ENCODE measurements at regions not wholly inside any gene's neighbourhood (a gene's known extent, or its start where the extent isn't known, plus 50 kb on each side); places are given as distances from the start of the nearest gene placed in this dataset.

GRCh38 chr2:180190851-180191250 lies 183.8 kb upstream of the CWC22 start:
- DNase-seq: no peak

- no peak for DNase-seq
Measured at GRCh38 chr2:180187611-180188010, 180.5 kb upstream of the CWC22 start.

GRCh38 chr2:180184506-180184905 lies 177.4 kb upstream of the CWC22 start:
- DNase-seq: no peak

GRCh38 chr2:180180511-180180910 lies 173.4 kb upstream of the CWC22 start:
- DNase-seq: no peak

- no peak for DNase-seq
Measured at GRCh38 chr2:180177534-180177933, 170.4 kb upstream of the CWC22 start.

GRCh38 chr2:180175736-180176135 lies 168.6 kb upstream of the CWC22 start:
- DNase-seq: no peak

- DNase-seq: no peak
Measured at GRCh38 chr2:180174580-180174979, 167.5 kb upstream of the CWC22 start.

GRCh38 chr2:180169474-180169873 lies 162.4 kb upstream of the CWC22 start:
- no peak for DNase-seq

GRCh38 chr2:180161415-180161814 lies 154.3 kb upstream of the CWC22 start:
- no peak for DNase-seq

- no peak for DNase-seq
Measured at GRCh38 chr2:180159921-180160320, 152.8 kb upstream of the CWC22 start.

GRCh38 chr2:180158961-180159360 lies 151.9 kb upstream of the CWC22 start:
- DNase-seq: no peak

GRCh38 chr2:180156651-180157050 lies 149.6 kb upstream of the CWC22 start:
- no peak for DNase-seq

- no peak for DNase-seq
Measured at GRCh38 chr2:180150606-180151005, 143.5 kb upstream of the CWC22 start.

- DNase-seq: no peak
Measured at GRCh38 chr2:180146541-180146940, 139.4 kb upstream of the CWC22 start.

GRCh38 chr2:180146114-180146513 lies 139.0 kb upstream of the CWC22 start:
- no peak for DNase-seq

GRCh38 chr2:180145163-180145562 lies 138.1 kb upstream of the CWC22 start:
- no peak for DNase-seq

GRCh38 chr2:180144338-180144813 lies 137.3 kb upstream of the CWC22 start:
- DNase-seq: no peak

- DNase-seq: no peak
Measured at GRCh38 chr2:180143633-180144337, 136.7 kb upstream of the CWC22 start.

- DNase-seq: no peak
Measured at GRCh38 chr2:180141600-180141999, 134.5 kb upstream of the CWC22 start.

GRCh38 chr2:180133736-180134135 lies 126.6 kb upstream of the CWC22 start:
- no peak for DNase-seq

GRCh38 chr2:180130403-180130802 lies 123.3 kb upstream of the CWC22 start:
- no peak for DNase-seq

- DNase-seq: no peak
Measured at GRCh38 chr2:180128861-180129260, 121.8 kb upstream of the CWC22 start.

GRCh38 chr2:180125245-180125962 lies 118.3 kb upstream of the CWC22 start:
- peak in 1 of 2 experiments; percentile 8 for DNase-seq
